ENCODE measurements at regions not wholly inside any gene's neighbourhood (a gene's known extent, or its start where the extent isn't known, plus 50 kb on each side); places are given as distances from the start of the nearest gene placed in this dataset.
"Not testable (repeated sequence)": the region's sequence is repeated elsewhere in the genome, so short reads cannot be mapped to it uniquely, and the experiment has no call there.

DNA sequence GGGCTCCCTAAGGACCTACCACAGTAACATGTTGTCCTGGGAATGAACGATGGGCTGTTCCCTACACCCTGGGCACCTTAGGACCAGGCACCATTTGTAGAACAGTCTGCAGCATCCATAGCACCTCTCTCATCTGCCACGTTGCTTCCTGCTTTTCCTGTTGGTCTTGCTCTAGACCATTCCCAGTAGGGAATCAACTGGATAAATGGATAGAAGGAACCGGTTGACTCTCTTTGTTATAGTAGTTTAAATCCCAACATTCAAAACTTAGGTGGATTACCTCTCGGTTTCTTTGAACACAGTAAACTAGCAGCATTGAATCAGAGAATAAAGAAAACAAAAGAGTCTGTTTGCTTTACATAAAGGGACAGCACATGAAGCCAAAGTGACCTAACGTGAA, 159.1 kb downstream of the HS3ST3B1 start:
- DNase-seq, result no peak

DNA sequence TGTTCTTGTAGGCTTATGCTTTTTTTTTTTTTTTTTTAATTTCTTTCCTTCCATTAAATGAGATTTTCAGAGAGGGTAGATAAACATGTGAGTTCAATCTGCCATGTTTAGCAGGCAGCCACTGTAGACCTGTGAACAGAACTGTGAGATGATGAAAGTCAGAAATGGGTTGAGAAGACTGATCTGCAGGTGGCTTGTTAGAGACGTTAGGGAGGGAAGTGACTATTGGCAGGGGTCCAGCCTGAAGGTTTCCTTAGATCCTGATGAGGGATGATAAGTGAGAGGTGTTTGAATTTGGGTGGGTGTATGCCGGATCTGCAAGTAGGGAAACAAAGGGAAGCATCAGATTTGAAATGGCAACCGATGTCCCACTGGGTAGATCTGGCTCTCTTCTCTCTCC, 157.8 kb downstream of the HS3ST3B1 start:
- DNase-seq, result no peak

DNA sequence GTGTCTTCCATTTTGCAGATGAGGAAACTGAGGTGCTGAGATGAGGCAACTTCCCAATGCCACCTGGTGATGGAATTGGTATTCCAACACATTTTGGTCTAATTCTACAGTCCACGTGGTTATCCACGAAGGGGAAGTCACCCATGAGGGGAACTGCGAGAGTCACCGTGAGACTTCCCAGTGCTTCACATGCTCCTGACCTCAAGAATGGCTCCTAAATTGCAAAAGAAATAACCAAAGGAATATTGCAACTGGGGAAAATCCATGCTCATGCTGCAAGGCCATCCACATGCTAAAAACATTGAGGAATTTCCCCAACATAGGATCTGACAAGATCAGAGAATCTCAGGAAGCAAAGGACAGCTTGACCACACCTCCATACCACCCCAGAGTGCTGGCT, 153.9 kb downstream of the HS3ST3B1 start:
- no peak for DNase-seq

DNA sequence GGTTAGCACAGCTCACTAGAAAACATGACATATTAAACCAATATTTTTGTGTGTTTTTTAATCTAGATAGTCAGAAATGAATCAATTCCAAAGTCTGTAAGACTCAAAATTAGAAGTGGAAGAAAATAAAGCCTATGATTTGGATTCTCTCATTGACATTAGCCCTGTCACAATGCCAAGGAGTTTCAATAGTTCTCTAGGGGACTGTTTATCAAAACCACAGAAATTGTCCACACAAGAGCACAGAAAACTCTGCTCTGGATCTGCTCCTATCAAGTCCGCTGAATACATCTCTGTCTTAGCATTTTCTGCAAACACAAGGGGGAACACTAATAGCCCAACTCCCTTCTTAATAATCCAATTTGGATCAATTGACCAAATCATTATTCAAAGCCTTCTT, 152.0 kb downstream of the HS3ST3B1 start:
- DNase-seq, result no peak

- DNase-seq, result no peak
Observed at GRCh38 chr17:14451729-14452191, 150.9 kb downstream of the HS3ST3B1 start.

DNA sequence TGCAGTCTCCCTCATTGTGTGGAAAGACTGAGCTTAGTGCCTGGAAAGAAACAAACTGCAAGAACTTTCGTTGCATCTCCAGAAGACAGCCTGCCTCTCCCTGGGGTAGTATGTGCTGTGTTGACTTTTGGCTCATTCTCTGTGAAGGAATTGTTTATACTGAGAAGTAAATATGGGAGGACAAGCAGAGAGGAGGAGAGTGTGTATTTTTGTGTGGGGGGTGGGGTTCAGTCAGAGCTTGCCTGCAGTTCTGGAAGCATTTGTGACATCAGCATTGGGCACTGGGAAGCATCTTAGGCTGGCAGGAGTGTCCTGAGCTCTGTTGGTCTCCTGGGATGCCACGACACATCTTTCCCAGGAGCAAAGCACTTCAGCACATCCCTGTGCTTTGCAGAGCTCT, 147.9 kb downstream of the HS3ST3B1 start:
- DNase-seq, result no peak

DNA sequence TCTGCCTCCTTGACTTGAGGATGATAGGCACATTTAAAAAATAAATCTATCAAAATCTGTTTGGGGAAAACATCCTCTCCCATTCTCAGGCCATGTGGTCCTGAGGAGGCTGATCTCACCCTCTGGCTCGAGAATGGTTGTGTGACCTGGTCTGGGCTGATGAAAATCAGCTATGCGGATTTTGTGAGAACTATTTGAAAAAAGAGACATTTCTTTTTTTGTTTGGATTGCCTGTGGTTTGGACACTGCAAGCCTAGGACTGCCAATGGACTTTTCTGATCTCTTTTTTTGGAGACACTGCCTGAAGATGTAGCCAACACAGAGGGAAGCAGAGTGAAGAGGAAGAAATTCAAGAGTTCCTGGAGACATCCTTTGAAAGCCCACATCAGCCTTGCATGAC, 145.9 kb downstream of the HS3ST3B1 start:
- no peak for DNase-seq

DNA sequence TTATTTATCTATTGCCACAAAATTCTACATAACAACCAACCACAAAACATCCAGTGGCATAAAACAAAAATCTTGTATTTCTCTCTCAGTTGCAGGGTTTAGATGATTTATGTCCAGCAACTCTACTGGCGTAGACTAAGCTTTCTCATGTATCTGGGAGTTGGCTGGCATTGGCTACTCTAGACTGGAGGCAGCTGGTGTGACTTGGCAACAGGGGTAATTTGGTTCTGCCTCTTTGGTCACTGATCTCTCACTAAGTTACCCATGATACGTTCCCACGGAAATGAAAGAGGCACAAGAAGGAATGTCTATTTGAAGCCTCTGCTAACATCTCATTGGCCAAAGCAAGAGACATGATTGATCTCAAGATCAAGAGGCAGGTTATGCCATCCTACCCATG, 144.0 kb downstream of the HS3ST3B1 start:
- DNase-seq, result no peak

DNA sequence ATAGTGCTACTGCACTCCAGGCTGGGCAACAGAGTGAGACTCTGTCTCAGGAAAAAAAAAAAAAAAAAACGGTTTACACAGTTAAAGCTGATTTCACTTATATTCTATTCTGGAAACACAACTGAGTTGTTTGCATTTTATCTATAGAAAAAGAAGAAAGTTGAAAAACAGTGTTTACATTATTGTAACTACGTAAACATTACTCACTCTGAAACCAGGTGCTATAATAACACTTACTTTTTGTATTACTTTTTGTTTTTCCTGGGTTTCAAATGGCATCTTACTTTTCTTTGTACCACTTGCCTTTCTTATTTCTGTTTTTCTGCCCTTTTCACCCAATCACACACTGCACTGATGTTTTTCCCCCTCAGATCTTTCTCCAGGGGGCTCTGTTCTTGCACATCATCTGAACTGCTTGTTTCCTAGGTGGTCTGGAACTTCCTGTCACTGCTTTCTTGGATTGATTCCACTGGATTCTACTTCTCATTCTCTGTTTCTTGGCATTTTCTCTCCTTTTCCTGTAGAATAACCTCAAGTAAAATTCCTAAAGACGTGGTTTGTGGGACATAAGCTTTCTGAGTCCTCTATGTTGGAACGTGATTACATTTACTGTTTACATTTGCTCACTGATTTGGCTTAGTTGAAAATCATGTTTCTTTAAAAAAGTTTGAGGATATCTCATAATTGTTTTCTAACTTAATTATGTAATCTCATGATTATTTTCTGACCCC, 142.1 kb downstream of the HS3ST3B1 start:
- no peak for DNase-seq

GRCh38 chr17:14437176-14437575, 136.3 kb downstream of the HS3ST3B1 start:
- DNase-seq, result no peak

DNA sequence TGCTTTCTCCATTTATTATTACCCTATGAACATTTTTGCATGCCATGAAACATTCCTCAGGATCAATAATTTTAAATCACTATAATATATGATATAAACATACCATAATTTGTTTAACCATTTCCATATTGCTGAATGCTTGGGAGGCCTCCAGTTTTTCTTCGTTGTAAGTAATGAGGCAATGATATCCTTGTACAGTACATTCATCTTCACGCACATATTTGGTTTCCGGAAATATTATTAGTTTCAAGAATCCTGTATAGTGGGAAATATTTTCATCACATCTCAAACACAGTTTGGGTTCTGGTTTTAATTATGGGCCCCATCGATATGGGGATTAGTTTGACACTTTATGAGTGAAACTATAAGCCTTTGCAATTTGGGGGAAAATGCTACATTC, 135.4 kb downstream of the HS3ST3B1 start:
- DNase-seq, result no peak

DNA sequence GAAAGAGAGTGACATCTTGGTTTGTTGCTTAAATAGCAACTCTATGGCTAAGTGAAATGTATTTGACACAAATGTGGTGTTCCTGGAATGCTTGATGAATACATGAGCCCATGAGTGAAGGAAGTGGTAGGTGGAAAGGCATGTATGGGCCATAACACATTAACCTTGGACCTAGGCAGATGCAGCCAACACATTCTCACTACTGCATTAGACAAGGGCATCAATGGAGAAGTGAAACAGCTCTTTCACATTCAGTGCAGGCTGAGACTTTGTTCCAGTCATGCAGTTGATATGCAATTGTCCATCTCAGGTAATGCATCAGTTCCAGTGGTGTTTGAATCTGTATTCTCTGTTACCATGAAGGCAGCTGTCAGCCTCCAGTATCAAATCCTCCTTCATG, 133.6 kb downstream of the HS3ST3B1 start:
- DNase-seq, result no peak

GRCh38 chr17:14432079-14432478, 131.2 kb downstream of the HS3ST3B1 start:
- no peak for DNase-seq

DNA sequence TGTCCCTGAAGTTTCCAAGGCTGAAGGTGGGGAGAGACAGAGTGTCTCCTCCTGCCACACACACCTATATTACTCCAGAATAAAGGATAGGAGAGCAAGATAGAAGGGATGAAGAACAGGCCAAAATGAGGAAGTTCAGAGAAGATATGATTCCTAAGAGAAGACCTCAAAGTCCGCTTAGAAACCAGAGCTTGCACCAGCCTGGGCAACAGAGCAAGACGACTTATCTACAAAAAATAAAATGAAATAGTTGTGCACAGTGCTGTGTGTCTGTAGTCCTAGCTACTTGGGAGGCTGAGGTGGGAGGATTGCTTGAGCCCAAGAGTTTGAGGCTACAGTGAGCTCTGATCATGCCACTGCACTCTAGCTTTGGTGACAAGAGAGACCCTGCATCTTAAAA, 128.2 kb downstream of the HS3ST3B1 start:
- no peak for DNase-seq

GRCh38 chr17:14428648-14429029, 127.8 kb downstream of the HS3ST3B1 start:
- DNase-seq, result no peak

GRCh38 chr17:14427900-14428647, 127.2 kb downstream of the HS3ST3B1 start:
- DNase-seq, result no peak

DNA sequence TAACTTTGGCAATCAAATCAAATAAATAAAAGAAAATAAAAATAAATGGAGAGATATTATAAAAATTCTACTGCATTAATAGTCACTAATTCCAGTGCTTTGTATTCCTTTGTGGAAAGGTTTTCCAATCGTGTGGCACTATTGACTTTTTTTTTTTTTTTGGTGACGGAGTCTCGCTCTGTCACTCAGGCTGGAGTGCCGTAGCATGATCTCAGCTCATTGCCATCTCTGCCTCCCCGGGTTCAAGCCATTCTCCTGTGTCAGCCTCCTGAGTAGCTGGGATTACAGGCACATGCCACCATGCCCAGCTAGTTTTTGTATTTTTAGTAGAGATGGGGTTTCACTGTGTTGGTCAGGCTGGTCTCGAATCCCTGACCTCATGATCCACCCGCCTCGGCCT, 122.3 kb downstream of the HS3ST3B1 start:
- DNase-seq, result not testable (repeated sequence)

GRCh38 chr17:14417336-14417735, 116.5 kb downstream of the HS3ST3B1 start:
- DNase-seq, result no peak

DNA sequence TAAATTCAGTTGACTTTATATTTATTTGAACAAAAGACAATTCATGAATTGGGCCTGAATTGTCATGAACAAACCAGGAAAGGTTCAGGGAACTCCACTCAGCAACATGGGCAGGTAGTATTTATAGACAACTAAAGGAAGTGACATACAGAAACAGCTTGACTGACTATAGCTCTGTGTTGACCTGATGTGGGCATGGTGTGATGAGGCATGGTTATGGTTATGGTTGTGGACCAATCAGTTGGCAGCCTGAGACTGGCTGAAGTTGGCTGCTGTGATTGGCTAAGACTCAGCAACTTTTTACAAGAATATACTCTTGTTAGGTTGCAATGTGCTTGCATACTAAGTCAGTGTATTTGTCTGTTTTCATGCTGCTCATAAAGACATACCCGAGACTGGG, 108.4 kb downstream of the HS3ST3B1 start:
- no peak for DNase-seq

DNA sequence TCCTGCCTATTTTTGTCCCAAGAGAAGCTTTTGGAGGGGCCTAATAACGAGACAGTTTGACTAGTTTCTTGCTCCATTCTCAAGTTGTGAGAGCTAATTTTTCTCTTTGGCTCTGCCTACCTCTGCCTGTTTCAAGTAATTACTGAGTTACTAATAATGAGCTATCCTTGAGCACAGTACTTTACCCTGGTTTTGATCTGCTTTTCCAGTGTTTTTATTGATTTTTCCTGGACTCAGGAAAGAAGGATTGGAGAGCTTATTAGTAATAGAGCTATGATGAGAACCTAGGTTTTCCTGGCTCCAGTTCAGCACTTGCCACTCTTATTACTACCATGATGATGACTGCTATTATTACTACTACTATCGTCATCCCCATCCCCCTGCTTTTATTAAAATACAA, 106.7 kb downstream of the HS3ST3B1 start:
- DNase-seq, result no peak

- DNase-seq, result no peak
Observed at GRCh38 chr17:14405189-14405588, 104.3 kb downstream of the HS3ST3B1 start.

Data from NCI-H1694 treated with DMSO at 0.1 percent for 48 hours (cell line).